H1 (cell line): ENCODE measurements at regions not wholly inside any gene's neighbourhood (a gene's known extent, or its start where the extent isn't known, plus 50 kb on each side); places are given as distances from the start of the nearest gene placed in this dataset.

Experiments used
- CTCF ChIA-PET: fragments of 300-600 bp; sonication (Branson Sonifier 250); formaldehyde crosslinking; loops from one replicate; lab custom pipeline; 2021; ENCODE audit not compliant: partially characterized antibody; lab: Charles Lee
- POLR2A ChIA-PET: fragments of 300-600 bp; sonication (Branson Sonifier 250); formaldehyde crosslinking; loops from one replicate; lab custom pipeline; 2021; ENCODE audit warnings: inconsistent platforms; ENCODE audit not compliant: partially characterized antibody; lab: Charles Lee
- DNase-seq, 2 experiments: peaks; one replicate each; pipeline versions ENCODE4 v3.0.0 to v3.0.0-alpha.2; 2010 to 2022; ENCODE audit warnings: low spot score in 2 of 2, low read depth in 1 of 2, mixed read lengths in 1 of 2
- FAIRE-seq: peaks from 2 replicates; lab custom pipeline; 2011; peaks lifted over from hg19 to GRCh38; lab: Jason Lieb, UNC
- H2AFZ ChIP-seq: 2 replicates; pipeline ENCODE4 v1.8.1; 2012; ENCODE audit warnings: low read length, inconsistent platforms
- H2AK5ac ChIP-seq: 2 replicates; pipeline ENCODE4 v1.6.1; 2013; ENCODE audit warnings: low read depth, low read length
- H2BK120ac ChIP-seq: replicated peaks from 2 replicates; pipeline ENCODE3; 2013; ENCODE audit warnings: low read depth, low read length, inconsistent platforms
- H2BK12ac ChIP-seq: 2 replicates; pipeline ENCODE4 v1.6.1; 2013; ENCODE audit warnings: low read depth, low read length
- H2BK15ac ChIP-seq: 2 replicates; pipeline ENCODE4 v1.6.1; 2013; ENCODE audit warnings: low read length
- H2BK20ac ChIP-seq: 2 replicates; pipeline ENCODE4 v1.6.1; 2013; ENCODE audit warnings: low read length
- H2BK5ac ChIP-seq: 2 replicates; pipeline ENCODE4 v1.6.1; 2013; ENCODE audit warnings: low read depth, low read length
- H3K14ac ChIP-seq: 2 replicates; pipeline ENCODE4 v1.6.1; 2013; ENCODE audit warnings: inconsistent platforms; ENCODE audit not compliant: insufficient read length
- H3K18ac ChIP-seq: 2 replicates; pipeline ENCODE4 v1.6.1; 2013; ENCODE audit warnings: low read length; ENCODE audit errors: extremely low read depth
- H3K23ac ChIP-seq: 2 replicates; pipeline ENCODE4 v1.6.1; 2013; ENCODE audit warnings: inconsistent platforms; ENCODE audit not compliant: insufficient read length
- H3K23me2 ChIP-seq: 2 replicates; pipeline ENCODE4 v1.6.1; 2013; ENCODE audit warnings: low read depth, low read length
- H3K27ac ChIP-seq: 2 replicates; pipeline ENCODE4 v1.6.1; 2011; ENCODE audit warnings: low read depth, low read length, inconsistent platforms
- H3K27me3 ChIP-seq, 4 experiments: replicated peaks in 1 of 4; 1 replicate in 1 of 4; 2 replicates in 3 of 4; pipeline versions ENCODE4 v1.6.1 to v1.8.1; 2011 to 2013; ENCODE audit warnings: low read length in 3 of 4, mild to moderate bottlenecking in 3 of 4, inconsistent platforms in 2 of 4, mixed read lengths in 2 of 4, moderate library complexity in 1 of 4; ENCODE audit not compliant: control insufficient read depth in 3 of 4, insufficient read depth in 3 of 4; ENCODE audit errors: extremely low read depth in 1 of 4
- H3K36me3 ChIP-seq, 4 experiments: 2 replicates each; pipeline versions ENCODE4 v1.6.1 to v1.8.1; 2011 to 2013; ENCODE audit warnings: mild to moderate bottlenecking in 4 of 4, low read length in 3 of 4, moderate library complexity in 2 of 4, control low read depth in 1 of 4, inconsistent platforms in 1 of 4; ENCODE audit not compliant: insufficient read depth in 4 of 4, control insufficient read depth in 2 of 4
- H3K4ac ChIP-seq: replicated peaks from 2 replicates; pipeline ENCODE3; 2013; ENCODE audit warnings: low read length, low read depth, mixed read lengths, inconsistent platforms; ENCODE audit not compliant: insufficient read length
- H3K4me1 ChIP-seq, 4 experiments: replicated peaks in 1 of 4; 1 replicate in 1 of 4; 2 replicates in 3 of 4; pipeline versions ENCODE4 v1.6.1 to v1.8.1; 2011 to 2013; ENCODE audit warnings: low read length in 3 of 4, inconsistent platforms in 2 of 4, mixed read lengths in 1 of 4; ENCODE audit not compliant: insufficient read depth in 4 of 4, control insufficient read depth in 3 of 4
- H3K4me2 ChIP-seq, 2 experiments: 2 replicates each; pipeline versions ENCODE4 v1.6.1 to v1.8.1; 2011 to 2013; ENCODE audit warnings: low read depth in 2 of 2, low read length in 2 of 2, control low read depth in 1 of 2, inconsistent platforms in 1 of 2, mild to moderate bottlenecking in 1 of 2; ENCODE audit not compliant: insufficient read depth in 1 of 2
- H3K4me3 ChIP-seq, 4 experiments: fragments of 200-600, 300-600 bp in 1 of 4; sonication (generic), shearing (Covaris generic), sonication (Bioruptor Twin) in 1 of 4; 2 replicates each; pipeline versions ENCODE4 v1.5.1 to v1.8.1; 2011 to 2016; ENCODE audit warnings: low read length in 4 of 4, low read depth in 3 of 4, control low read depth in 2 of 4, inconsistent platforms in 2 of 4, mild to moderate bottlenecking in 2 of 4, mixed read lengths in 1 of 4, moderate library complexity in 1 of 4; ENCODE audit not compliant: insufficient read depth in 2 of 4; ENCODE audit errors: extremely low read depth in 1 of 4
- H3K56ac ChIP-seq: replicated peaks from 2 replicates; pipeline ENCODE3; 2013; ENCODE audit warnings: low read depth, mild to moderate bottlenecking, mixed read lengths, low read length, inconsistent platforms; ENCODE audit not compliant: insufficient read length
- H3K79me1 ChIP-seq: 2 replicates; pipeline ENCODE4 v1.6.1; 2013; ENCODE audit warnings: low read depth, low read length, control low read depth
- H3K79me2 ChIP-seq, 2 experiments: 2 replicates each; pipeline versions ENCODE4 v1.6.1 to v1.8.1; 2012 to 2013; ENCODE audit warnings: low read length in 2 of 2, mild to moderate bottlenecking in 2 of 2, inconsistent platforms in 1 of 2; ENCODE audit not compliant: insufficient read depth in 2 of 2, control insufficient read depth in 1 of 2
- H3K9ac ChIP-seq, 4 experiments: replicated peaks in 1 of 4; 1 replicate in 1 of 4; 2 replicates in 3 of 4; pipeline versions ENCODE4 v1.6.1 to v1.8.1; 2011 to 2013; ENCODE audit warnings: low read depth in 3 of 4, low read length in 3 of 4, control low read depth in 2 of 4, mild to moderate bottlenecking in 2 of 4, moderate library complexity in 2 of 4, inconsistent platforms in 1 of 4; ENCODE audit errors: extremely low read depth in 1 of 4
- H3K9me3 ChIP-seq, 2 experiments: 2 replicates each; pipeline versions ENCODE4 v1.6.1 to v1.8.1; 2012 to 2013; ENCODE audit warnings: mild to moderate bottlenecking in 2 of 2, moderate library complexity in 2 of 2, control low read depth in 1 of 2, inconsistent platforms in 1 of 2, low read depth in 1 of 2, low read length in 1 of 2, mixed read lengths in 1 of 2; ENCODE audit not compliant: insufficient read depth in 2 of 2
- H4K20me1 ChIP-seq, 2 experiments: replicated peaks in 1 of 2; 2 replicates each; pipeline versions ENCODE3 to v1.8.1; 2011 to 2013; ENCODE audit warnings: inconsistent platforms in 2 of 2, low read length in 2 of 2, mild to moderate bottlenecking in 1 of 2; ENCODE audit not compliant: insufficient read depth in 2 of 2, control insufficient read depth in 1 of 2
- H4K5ac ChIP-seq: 2 replicates; pipeline ENCODE4 v1.6.1; 2013; ENCODE audit warnings: low read length, low read depth, mixed read lengths, inconsistent platforms; ENCODE audit not compliant: insufficient read length
- H4K8ac ChIP-seq: 2 replicates; pipeline ENCODE4 v1.8.0; 2013; ENCODE audit warnings: mild to moderate bottlenecking, moderate library complexity, low read length, inconsistent platforms; ENCODE audit not compliant: insufficient read depth; ENCODE audit errors: extremely low read depth
- H4K91ac ChIP-seq: replicated peaks from 2 replicates; pipeline ENCODE3; 2013; ENCODE audit warnings: low read length, mixed read lengths, inconsistent platforms; ENCODE audit not compliant: insufficient read length
- CHD1 ChIP-seq: IDR thresholded peaks from 2 replicates; pipeline ENCODE4 v1.6.1; 2012; ENCODE audit warnings: low read depth, low read length, improper control_type of control experiment
- CTBP2 ChIP-seq: IDR thresholded peaks from 2 replicates; pipeline ENCODE4 v1.7.0; 2011; ENCODE audit warnings: borderline replicate concordance, mild to moderate bottlenecking, moderate library complexity, mixed read lengths, low read length; ENCODE audit not compliant: insufficient read depth, insufficient read length
- EP300 ChIP-seq, 2 experiments: IDR thresholded peaks; 1 replicate in 1 of 2; 2 replicates in 1 of 2; pipeline ENCODE4 v1.6.1; 2011 to 2012; ENCODE audit warnings: low read depth in 2 of 2, low read length in 2 of 2, mild to moderate bottlenecking in 2 of 2, borderline replicate concordance in 1 of 2, inconsistent platforms in 1 of 2, moderate library complexity in 1 of 2
- KDM1A ChIP-seq: fragments of 200-600, 300-600 bp; sonication (generic); IDR thresholded peaks from 2 replicates; pipeline ENCODE4 v1.7.1; 2016; ENCODE audit warnings: mild to moderate bottlenecking, low read length, borderline replicate concordance
- KDM5A ChIP-seq: fragments of 200-600 bp; IDR thresholded peaks from 2 replicates; pipeline ENCODE4 v1.7.1; 2012; ENCODE audit warnings: mild to moderate bottlenecking, low read length, inconsistent platforms, mixed read lengths
- NANOG ChIP-seq: IDR thresholded peaks from 2 replicates; pipeline ENCODE4 v1.6.1; 2011; ENCODE audit warnings: low read length, low read depth, mild to moderate bottlenecking, inconsistent platforms; ENCODE audit not compliant: insufficient read depth, poor library complexity, severe bottlenecking
- PHF8 ChIP-seq: fragments of 200-600 bp; sonication (generic); conservative IDR thresholded peaks from 2 replicates; pipeline ENCODE4 v1.7.1; 2012; ENCODE audit warnings: low read depth, mild to moderate bottlenecking, inconsistent platforms, low read length, moderate library complexity
- POU5F1 ChIP-seq: IDR thresholded peaks from 2 replicates; pipeline ENCODE4 v1.6.1; 2011; ENCODE audit warnings: low read depth, mild to moderate bottlenecking, low read length, moderate library complexity
- SIX5 ChIP-seq: IDR thresholded peaks from 2 replicates; pipeline ENCODE4 v1.6.1; 2011; ENCODE audit warnings: mild to moderate bottlenecking, low read depth, low read length
- ZNF274 ChIP-seq: IDR thresholded peaks from 2 replicates; pipeline ENCODE4 v1.7.0; 2012; ENCODE audit warnings: low read length, borderline replicate concordance; ENCODE audit errors: extremely low read depth
- WGBS, 2 experiments: shearing (Covaris generic) in 1 of 2; methylation state at CpG; one replicate each; pipeline versions ENCODE4 v1.1.6 to v1.1.7; 2013 to 2015; ENCODE audit warnings: low lambda C conversion rate in 2 of 2, mixed read lengths in 2 of 2, inconsistent platforms in 1 of 2, low coverage in 1 of 2, missing lambda C conversion rate in 1 of 2; ENCODE audit not compliant: insufficient replicate concordance in 2 of 2, insufficient coverage in 1 of 2, insufficient read length in 1 of 2; ENCODE audit errors: extremely low coverage in 1 of 2, missing lambda C conversion rate in 1 of 2; 5-methylcytosine and 5-hydroxymethylcytosine counted together

GRCh38 chr3:46119709-46120498, 88.2 kb downstream of the CCR1 start:
- no peak overlapping the region for H2AFZ ChIP-seq
- H3K79me2 ChIP-seq: no peaks in the 10 kb centered on the region
- DNase-seq: no peak
- no peak for FAIRE-seq
- no peak overlapping the region for H2BK120ac ChIP-seq
- CTCF ChIA-PET: interaction anchor here (1.1 kb wide), 1 partner anchor 248 kb away, joined by 5 read pairs; no protein-coding TSS in a partner anchor
- no peak overlapping the region for H3K23ac ChIP-seq
- 90% methylated on average over 4 of the region's 4 CpGs; no CpG with 5 or more reads in 1 of the 2 experiments for WGBS, 2 experiments
- H4K91ac ChIP-seq: no peak overlapping the region
- no peaks in the 10 kb centered on the region for H3K9me3 ChIP-seq
- H3K9ac ChIP-seq: no peak overlapping the region
- no peak overlapping the region for H3K56ac ChIP-seq
- no peak overlapping the region for H3K4ac ChIP-seq
- no peak overlapping the region for H4K8ac ChIP-seq
- H3K4me1 ChIP-seq: peaks cover 0 to 3% (median 0%) of the 10 kb centered on the region in 4 experiments; a peak in 3 of 7 replicates
- no peaks in the 10 kb centered on the region for H3K27me3 ChIP-seq
- H3K4me3 ChIP-seq: no peak overlapping the region
- POLR2A ChIA-PET: no interaction called here
- no peak overlapping the region for H2BK5ac ChIP-seq
- H3K79me1 ChIP-seq: no peaks in the 10 kb centered on the region
- no peaks in the 10 kb centered on the region; the same call in 1 of the 2 replicates for H3K23me2 ChIP-seq
- H2BK20ac ChIP-seq: no peak overlapping the region
- H3K27ac ChIP-seq: no peak overlapping the region
- no peaks in the 10 kb centered on the region for H4K20me1 ChIP-seq
- H2AK5ac ChIP-seq: no peak overlapping the region
- H2BK12ac ChIP-seq: no peak overlapping the region
- no peak overlapping the region for H3K4me2 ChIP-seq
- no peaks in the 10 kb centered on the region for H3K36me3 ChIP-seq
- no peak overlapping the region for H3K14ac ChIP-seq
- no peak overlapping the region for H3K18ac ChIP-seq
- no peak overlapping the region for H2BK15ac ChIP-seq
- H4K5ac ChIP-seq: no peak overlapping the region
- TF ChIP-seq POU5F1 (no peak), KDM5A (no peak), NANOG (no peak), PHF8 (no peak), ZNF274 (no peak), KDM1A (no peak), SIX5 (no peak), CTBP2 (no peak), CHD1 (no peak), EP300 (IDR thresholded peaks at IDR 0.05; ENCODE audit: borderline replicate concordance in 1 of 2, low read depth in 2 of 2, low read length in 2 of 2) (no peak)
